ENCODE measurements at regions not wholly inside any gene's neighbourhood (a gene's known extent, or its start where the extent isn't known, plus 50 kb on each side); places are given as distances from the start of the nearest gene placed in this dataset.

DNA sequence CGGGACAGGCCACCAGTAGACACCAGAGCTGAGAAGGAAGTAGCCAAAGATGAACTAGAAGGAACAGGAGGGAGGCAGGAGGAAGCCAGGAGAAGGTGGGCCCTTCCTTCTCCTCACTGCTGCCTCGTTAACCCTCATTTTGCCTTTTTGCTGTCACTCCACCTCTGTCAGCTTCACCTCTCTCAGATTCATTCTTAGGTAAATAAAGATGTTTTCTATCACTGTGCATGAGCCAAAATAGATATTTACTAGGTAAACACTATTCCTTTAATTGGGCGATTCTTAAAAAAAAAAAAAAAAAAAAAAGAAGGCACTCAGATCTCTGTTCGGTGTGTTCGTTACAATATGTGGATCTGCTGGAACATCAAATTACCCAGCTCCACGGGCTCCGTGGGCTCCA lies 112.3 kb downstream of the GLUL start:
- 74% methylated on average over 5 of the region's 7 CpGs for WGBS (ENCODE audit: insufficient coverage)
- H3K4me1 ChIP-seq (ENCODE audit: control insufficient read depth in 2 of 2, insufficient read depth in 2 of 2, low read length in 2 of 2), result no peaks in the 10 kb centered on the region
- no peaks in the 10 kb centered on the region for H4K20me1 ChIP-seq (ENCODE audit: control insufficient read depth, insufficient read depth, low read length, poor library complexity, severe bottlenecking)
- no peak overlapping the region for H3K27ac ChIP-seq (ENCODE audit: low read length in 2 of 2)
- intact Hi-C loops (cut with micrococcal nuclease), result no loop called here
- H3K79me2 ChIP-seq (ENCODE audit: control insufficient read depth, insufficient read depth, low read length), result no peaks in the 10 kb centered on the region
- H3K4me2 ChIP-seq (replicated peaks; ENCODE audit: low read depth, low read length, poor library complexity, severe bottlenecking), result no peak overlapping the region
- Mint-ChIP-seq H3K27me3 (peaks cover 13% of the 10 kb centered on the region), H3K4me1 (no peaks in the 10 kb centered on the region), H3K27ac (no peak overlapping the region), H3K4me3 (no peak overlapping the region), H3K9me3 (ENCODE audit: insufficient read depth) (no peaks in the 10 kb centered on the region)
- no peaks in the 10 kb centered on the region for H3K9me3 ChIP-seq (ENCODE audit: control extremely low read depth in 1 of 3, control insufficient read depth in 2 of 3, insufficient read depth in 1 of 3, low read length in 2 of 3)
- H3K4me3 ChIP-seq (ENCODE audit: control extremely low read depth in 1 of 5, extremely low read depth in 1 of 5, insufficient read depth in 1 of 5, low read depth in 2 of 5, low read length in 4 of 5), result no peak overlapping the region
- H3K27me3 ChIP-seq (replicated peaks in 1 of 4; ENCODE audit: control extremely low read depth in 1 of 4, control insufficient read depth in 3 of 4, insufficient read depth in 4 of 4, low read length in 3 of 4), result no peaks in the 10 kb centered on the region
- H2AFZ ChIP-seq (ENCODE audit: insufficient read depth, low read depth, low read length, poor library complexity, severe bottlenecking), result no peak overlapping the region
- POLR2A ChIA-PET, result no interaction called here
- ATAC-seq (ENCODE audit: low read depth), result no peak
- CTCF ChIA-PET, result no interaction called here
- DNase-seq, result no peak
- TF ChIP-seq, protein P1, sequence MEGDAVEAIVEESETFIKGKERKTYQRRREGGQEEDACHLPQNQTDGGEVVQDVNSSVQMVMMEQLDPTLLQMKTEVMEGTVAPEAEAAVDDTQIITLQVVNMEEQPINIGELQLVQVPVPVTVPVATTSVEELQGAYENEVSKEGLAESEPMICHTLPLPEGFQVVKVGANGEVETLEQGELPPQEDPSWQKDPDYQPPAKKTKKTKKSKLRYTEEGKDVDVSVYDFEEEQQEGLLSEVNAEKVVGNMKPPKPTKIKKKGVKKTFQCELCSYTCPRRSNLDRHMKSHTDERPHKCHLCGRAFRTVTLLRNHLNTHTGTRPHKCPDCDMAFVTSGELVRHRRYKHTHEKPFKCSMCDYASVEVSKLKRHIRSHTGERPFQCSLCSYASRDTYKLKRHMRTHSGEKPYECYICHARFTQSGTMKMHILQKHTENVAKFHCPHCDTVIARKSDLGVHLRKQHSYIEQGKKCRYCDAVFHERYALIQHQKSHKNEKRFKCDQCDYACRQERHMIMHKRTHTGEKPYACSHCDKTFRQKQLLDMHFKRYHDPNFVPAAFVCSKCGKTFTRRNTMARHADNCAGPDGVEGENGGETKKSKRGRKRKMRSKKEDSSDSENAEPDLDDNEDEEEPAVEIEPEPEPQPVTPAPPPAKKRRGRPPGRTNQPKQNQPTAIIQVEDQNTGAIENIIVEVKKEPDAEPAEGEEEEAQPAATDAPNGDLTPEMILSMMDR (IDR thresholded peaks at IDR 0.05), result no peak
- TF ChIP-seq EZH2 (IDR thresholded peaks at IDR 0.05; ENCODE audit: borderline replicate concordance, insufficient read depth, low read depth, low read length, poor library complexity, severe bottlenecking), result no peak
- no peaks in the 10 kb centered on the region for H3K36me3 ChIP-seq (replicated peaks in 1 of 2; ENCODE audit: control extremely low read depth in 1 of 2, control insufficient read depth in 1 of 2, extremely low read depth in 1 of 2, insufficient read depth in 2 of 2, low read length in 1 of 2)
- no peak overlapping the region for H3K9ac ChIP-seq (ENCODE audit: low read length)

DNA sequence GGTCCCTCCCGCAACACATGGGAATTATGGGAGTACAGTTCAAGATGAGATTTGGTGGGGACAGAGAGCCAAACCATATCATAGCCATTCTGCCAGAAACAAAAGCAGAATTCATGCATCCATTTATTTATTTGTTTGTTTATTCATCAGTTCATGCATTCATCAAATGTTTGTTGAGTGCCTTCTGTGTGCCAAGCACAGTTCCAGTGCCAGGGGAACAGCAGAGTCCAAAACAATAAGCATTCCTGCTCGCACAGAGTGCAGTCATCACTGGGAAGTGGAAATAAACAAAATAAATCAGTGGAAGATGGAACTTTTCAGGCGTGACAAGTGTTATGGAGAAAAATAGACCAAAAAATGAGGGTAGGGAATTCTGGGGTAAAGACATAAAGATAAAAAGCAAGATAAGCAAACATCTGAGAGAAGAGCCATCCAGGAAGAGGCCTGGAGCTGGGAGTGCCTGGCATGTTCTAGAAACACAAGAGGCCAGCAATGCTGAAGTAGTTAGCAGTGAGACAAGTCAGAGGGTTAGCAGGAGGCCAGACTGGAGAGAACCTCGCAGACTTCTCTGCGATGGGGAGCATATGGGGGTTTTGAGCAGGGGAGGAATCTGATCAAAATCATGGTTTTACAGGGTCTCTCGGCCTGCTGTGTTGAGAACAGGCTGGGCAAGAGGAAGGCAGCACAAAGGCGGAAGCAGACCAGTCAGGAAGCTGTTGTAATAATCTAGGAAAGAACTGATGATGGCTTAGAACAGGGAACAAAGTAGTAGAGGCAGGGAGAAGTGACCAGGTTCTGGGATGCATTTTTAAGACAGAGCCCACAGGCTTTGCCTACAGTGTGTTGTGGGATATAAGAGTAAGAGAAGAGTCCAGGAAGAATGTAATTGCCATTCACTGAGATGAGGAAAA lies 113.2 kb downstream of the GLUL start:
- Histone ChIP-seq H4K20me1 (ENCODE audit: control insufficient read depth, insufficient read depth, low read length, poor library complexity, severe bottlenecking) (no peaks in the 10 kb centered on the region), H3K4me3 (ENCODE audit: control extremely low read depth in 1 of 5, extremely low read depth in 1 of 5, insufficient read depth in 1 of 5, low read depth in 2 of 5, low read length in 4 of 5) (no peak overlapping the region), H3K4me2 (replicated peaks; ENCODE audit: low read depth, low read length, poor library complexity, severe bottlenecking) (no peak overlapping the region), H3K9me3 (ENCODE audit: control extremely low read depth in 1 of 3, control insufficient read depth in 2 of 3, insufficient read depth in 1 of 3, low read length in 2 of 3) (no peaks in the 10 kb centered on the region), H3K27me3 (replicated peaks in 1 of 4; ENCODE audit: control extremely low read depth in 1 of 4, control insufficient read depth in 3 of 4, insufficient read depth in 4 of 4, low read length in 3 of 4) (no peaks in the 10 kb centered on the region), H3K79me2 (ENCODE audit: control insufficient read depth, insufficient read depth, low read length) (no peaks in the 10 kb centered on the region), H3K27ac (ENCODE audit: low read length in 2 of 2) (no peak overlapping the region), H3K36me3 (replicated peaks in 1 of 2; ENCODE audit: control extremely low read depth in 1 of 2, control insufficient read depth in 1 of 2, extremely low read depth in 1 of 2, insufficient read depth in 2 of 2, low read length in 1 of 2) (no peaks in the 10 kb centered on the region), H3K9ac (ENCODE audit: low read length) (no peak overlapping the region), H3K4me1 (ENCODE audit: control insufficient read depth in 2 of 2, insufficient read depth in 2 of 2, low read length in 2 of 2) (no peaks in the 10 kb centered on the region), H2AFZ (ENCODE audit: insufficient read depth, low read depth, low read length, poor library complexity, severe bottlenecking) (no peak overlapping the region)
- ChIA-PET POLR2A (no interaction called here), CTCF (no interaction called here)
- Mint-ChIP-seq H3K4me3 (no peak overlapping the region), H3K9me3 (ENCODE audit: insufficient read depth) (no peaks in the 10 kb centered on the region), H3K27ac (no peak overlapping the region), H3K4me1 (no peaks in the 10 kb centered on the region), H3K27me3 (peaks cover 13% of the 10 kb centered on the region)
- TF ChIP-seq, protein P1 (IDR thresholded peaks at IDR 0.05), result no peak
- no peak for TF ChIP-seq EZH2 (IDR thresholded peaks at IDR 0.05; ENCODE audit: borderline replicate concordance, insufficient read depth, low read depth, low read length, poor library complexity, severe bottlenecking)
- DNase-seq, result no peak
- no peak for ATAC-seq (ENCODE audit: low read depth)
- 85% methylated on average over 6 of the region's 7 CpGs for WGBS (ENCODE audit: insufficient coverage)
- intact Hi-C loops (cut with micrococcal nuclease), result no loop called here

All from B cell (primary cell).